SHP77 (cell line): ENCODE measurements at regions not wholly inside any gene's neighbourhood (a gene's known extent, or its start where the extent isn't known, plus 50 kb on each side); places are given as distances from the start of the nearest gene placed in this dataset.
"Not testable (repeated sequence)": the region's sequence is repeated elsewhere in the genome, so short reads cannot be mapped to it uniquely, and the experiment has no call there.

Experiments used
- DNase-seq, 2 experiments: peaks; one replicate each; lab custom pipeline; 2025; lab: John Stamatoyannopoulos, UW

DNA sequence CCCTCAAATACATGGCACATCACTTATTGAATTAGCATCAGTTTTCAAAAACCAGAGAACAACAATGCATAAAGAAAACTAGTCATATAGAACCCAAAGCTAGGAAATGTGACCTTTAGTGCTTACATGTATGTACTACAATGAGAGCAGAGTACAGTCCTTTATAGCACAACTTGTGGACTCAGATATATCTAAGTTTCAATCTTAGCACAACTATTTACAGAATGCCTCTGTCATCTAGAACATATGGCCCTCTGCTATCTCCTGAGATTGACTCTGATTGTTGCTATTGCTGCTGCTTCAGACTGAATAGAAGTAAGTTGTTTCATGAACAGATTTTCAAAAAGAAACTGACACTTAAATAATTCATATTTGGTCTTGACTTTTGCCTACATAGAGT is 1536.2 kb downstream of the EFNA5 start:
- no peak for DNase-seq

DNA sequence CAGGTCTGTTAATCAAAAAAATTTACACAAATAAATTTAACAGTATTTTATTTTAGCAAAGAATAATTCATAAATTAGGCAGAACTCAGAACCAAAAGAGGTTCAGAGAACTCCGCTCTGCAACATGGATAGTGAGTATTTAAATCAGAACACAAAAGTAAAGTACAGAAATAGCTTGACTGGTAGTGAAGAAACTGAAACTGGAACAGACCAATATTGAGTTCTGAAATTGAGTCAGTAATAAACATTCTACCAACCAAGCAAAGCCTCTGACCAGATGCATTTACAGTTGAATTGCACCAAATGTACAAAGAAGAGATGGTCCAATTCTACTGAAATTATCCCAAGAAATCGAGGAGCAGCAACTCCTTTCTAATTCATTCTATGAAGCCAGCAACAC is 1542.8 kb downstream of the EFNA5 start:
- DNase-seq = no peak

DNA sequence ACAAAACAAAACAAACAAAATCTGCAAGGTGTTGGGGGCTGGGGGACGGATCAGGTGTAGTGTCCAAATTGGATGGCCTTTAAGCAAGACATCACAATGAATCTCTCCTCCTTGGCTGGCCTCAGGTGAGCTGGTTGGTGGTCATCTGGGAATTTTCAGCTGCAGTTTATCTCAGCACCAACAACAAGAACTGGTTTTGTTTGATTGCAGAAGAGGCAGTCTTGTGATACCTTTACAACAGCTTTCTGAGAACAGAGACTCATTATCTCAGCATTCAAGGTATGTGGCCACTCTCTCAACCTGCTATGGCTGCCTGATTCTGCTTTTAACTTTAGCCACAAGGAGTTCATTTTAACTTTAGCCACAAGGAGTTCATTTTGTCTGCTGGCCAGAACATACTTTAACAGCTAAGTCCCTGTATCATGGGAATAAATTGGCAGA is 1543.4 kb downstream of the EFNA5 start:
- no peak for DNase-seq

DNA sequence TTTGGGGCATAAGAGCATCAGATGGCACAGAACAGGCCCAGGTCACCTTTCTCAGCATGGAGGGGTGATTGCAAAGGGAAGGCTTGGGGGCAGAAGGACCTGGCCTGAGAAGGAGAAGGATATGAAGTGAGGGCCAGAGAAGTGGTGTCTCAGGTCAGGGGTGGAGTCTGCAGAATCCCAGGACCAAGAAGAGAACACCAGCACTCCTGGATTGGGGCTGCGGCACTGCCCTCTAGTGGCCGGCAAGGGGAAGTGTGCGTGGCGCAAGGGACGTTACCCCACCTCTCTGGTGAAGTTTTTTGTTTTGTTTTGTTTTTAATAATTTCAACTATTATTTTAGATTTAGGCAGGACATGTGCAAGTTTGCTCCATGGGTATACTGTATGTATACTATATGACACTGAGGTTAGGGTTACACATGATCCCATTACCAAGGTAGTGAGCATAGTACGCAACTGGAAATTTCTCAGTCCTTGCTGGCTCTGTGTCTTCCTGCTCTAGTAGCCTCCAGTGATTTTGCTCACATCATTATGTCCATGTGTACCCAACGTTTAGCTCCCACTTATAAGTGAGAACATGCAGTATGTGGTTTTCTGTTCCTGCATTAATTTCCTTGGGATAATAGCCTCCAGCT is 1548.6 kb downstream of the EFNA5 start:
- no peak for DNase-seq

DNA sequence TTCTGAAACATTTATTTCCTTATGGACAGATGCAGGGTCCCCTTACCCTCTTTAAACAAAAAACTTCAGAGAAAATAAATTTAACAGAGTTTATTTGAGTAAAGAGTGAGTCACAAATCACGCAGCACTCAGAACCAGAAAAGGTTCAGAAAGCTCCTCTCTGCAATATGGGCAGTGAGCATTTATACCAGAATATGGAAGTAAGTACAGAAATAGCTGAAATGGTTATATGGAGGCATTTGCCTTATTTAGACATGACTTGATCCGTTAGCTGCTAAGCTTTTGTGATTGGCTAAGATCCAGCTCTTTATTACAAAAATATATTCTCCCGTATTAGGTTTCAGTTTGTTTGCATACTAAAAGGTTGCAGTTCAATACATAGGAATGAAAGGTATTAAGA is 1554.1 kb downstream of the EFNA5 start:
- no peak for DNase-seq

DNA sequence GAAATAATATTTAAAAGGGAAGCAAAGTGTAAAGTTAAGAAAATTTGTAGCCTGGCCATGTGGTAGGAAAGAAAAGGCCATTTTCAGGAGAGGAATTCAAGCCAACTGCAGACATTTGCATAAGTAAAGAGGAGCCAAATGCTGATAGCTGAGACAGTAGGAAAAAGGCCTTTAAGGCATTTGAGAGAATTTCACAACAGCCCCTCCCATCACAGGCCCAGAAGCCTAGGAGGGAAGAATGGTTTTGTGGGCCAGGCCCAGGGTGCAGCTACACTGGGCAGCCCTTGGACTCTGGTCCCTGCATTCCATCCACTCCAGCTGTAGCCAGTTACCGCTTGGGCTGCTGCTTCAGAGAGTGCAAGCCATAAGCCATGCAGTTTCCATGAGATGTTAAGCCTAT is 1556.8 kb downstream of the EFNA5 start:
- DNase-seq = no peak

DNA sequence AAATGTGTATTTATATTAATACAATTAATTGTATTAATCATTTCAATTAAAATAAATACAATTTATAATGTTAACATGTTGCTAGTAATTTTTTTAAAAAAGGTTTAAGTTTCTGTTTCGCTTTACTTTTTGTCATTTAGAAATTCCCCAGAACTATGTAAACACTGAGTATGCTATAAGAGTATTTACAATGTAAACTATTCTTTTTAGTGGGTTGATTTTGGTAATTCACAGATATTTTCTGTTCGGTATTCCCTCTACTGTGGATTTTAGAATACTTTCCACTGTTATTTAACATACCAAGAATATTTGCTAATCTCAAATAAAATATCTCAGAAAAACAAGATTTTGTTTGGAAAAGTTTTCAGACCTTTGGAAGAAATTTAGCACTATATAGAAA is 1564.4 kb downstream of the EFNA5 start:
- no peak for DNase-seq

DNA sequence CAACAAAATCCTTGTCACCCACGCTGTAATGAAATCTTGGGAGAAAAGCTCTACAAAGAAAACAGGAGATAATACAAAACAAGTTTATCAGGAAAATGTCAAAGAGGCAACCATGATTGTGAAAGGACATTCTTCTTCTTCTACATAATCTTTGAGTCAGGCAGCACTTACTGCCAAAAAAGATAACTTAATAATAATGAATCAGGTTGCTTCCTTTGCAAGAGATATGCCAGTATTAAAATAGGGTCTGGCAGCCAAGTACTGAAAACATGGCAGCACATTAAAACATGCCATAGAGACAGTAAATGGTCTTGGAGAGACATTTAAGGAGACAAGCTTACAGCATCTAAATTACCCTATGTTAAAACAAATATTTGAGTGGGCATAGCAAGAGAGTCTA is 1573.4 kb downstream of the EFNA5 start:
- no peak for DNase-seq

DNA sequence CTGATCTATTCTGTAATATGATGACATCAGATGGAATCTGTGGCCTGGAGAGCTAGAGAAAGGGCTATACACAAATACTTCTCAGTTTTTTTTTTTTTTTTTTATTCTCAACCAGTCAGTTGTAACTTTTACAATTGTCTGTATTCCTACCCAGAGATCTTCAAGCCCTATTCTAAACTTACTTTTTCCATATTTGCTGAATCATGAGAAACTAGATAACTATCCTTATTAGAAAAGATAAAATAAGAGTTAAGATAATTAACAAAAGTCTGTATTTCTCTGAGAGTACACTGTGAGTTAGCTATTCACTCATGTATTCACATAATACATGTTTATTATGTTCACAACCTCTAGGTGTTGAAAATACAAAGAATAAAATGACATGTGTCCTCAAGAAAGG is 1575.9 kb downstream of the EFNA5 start:
- no peak for DNase-seq

DNA sequence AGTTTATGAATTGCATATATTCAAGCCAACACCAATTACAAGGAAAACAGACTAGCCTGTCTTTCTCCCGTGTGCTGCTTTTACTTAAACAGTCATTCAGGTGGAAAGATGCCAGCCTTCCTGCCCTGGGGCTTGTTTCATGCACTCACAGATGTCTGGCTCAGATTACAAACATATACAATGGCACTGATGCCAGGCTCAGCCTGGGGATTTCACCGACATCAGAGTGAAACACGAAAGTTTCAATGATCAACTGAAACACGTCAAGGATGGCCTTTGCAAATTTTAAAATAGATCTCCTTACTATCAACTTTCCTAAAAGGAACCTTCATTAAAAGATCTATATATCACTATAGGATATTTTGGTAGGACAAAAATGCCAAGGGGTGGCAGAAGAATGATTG is 1576.5 kb downstream of the EFNA5 start:
- DNase-seq = peak; percentile 30 to 74

DNA sequence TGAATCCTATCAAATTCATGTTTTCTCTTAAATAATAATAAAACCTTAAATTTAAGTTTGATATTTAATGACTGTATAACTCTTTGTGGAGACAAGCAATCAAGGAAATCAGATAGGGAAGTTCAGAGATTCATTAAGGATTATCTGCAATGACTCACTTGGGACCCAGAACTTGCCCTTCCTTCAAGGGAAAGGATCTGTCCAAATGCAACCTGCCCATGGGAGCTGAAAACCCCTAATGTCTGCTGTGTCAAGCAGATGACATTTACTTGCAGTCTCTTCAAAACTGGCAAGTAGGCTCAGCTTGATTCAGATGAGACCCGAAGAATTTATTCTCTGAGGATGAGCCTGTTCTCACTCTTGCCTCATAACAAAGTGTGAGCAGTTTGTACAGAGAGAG is 1577.6 kb downstream of the EFNA5 start:
- no peak for DNase-seq

DNA sequence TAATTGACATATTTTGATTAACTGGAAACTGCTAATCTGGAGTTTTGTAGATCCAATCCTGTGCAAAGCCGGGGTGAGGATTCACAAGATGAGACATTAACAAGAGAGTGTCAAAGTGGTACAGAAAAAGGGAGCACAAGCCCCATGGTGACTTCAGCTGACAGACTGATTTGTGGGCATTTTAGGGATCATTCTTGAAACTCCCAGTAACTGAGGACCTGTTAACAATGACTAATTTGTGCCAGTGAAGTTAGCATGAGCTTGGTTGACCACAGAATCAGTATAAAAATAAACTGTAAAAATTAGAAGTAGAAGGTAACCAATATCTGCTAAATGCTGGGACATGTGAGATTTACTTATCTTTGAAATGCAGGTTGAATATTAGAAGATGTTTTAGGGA is 1578.3 kb downstream of the EFNA5 start:
- no peak for DNase-seq

DNA sequence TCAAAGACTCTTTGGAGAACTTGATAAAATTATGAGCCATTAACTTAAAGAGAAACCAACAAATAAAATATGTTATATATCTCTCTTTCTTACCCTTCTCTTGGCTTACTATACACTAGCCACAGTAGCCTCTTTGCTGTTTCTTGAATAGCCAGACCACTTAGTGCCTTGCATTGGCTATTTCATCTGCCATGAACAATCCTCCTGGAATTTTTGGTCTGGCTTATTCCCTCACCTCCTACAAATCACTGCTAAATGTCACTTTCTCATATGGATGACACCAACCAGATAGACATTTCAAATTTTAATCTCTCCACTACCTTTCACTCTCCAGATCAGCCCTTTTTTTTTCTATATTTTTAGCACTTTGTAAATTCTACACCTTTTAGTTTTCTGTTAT is 1581.7 kb downstream of the EFNA5 start:
- DNase-seq = no peak

DNA sequence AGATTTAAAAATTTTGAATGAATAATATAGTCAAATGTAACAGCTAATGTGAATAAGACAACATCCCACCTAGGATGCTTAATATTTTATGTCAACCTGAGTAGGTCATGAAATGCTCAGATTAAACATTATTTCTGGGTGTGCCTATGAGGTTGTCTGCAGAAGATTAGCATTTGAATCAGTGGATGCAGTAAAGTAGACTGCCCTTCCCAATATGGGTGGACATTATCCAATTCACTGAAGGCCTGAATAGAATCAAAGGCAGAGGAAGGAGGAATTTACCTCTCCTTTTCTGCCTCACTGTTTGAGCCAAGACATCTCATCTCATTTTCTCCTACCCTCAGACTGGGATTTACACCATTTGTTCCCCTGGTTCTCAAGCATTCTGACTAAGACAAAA is 1582.3 kb downstream of the EFNA5 start:
- no peak for DNase-seq

DNA sequence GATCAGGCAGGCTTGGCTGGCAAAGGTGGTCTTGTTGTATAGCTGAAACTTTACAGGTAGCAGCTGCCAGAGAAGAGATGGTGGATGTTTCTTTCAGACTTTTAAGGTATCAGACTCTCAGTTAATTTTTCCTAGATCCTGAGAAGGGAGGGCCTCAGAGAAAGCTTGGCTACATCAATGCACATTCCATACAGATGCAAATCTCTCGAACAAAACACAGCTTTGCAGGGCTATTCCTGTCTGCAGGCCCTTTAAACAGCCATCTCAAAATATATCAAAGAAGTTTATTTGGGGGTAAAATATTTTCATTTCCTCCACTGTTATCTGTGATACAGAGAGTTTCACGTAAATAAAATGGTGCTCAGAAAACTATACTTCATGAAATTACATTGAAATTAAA is 1584.4 kb downstream of the EFNA5 start:
- no peak for DNase-seq

DNA sequence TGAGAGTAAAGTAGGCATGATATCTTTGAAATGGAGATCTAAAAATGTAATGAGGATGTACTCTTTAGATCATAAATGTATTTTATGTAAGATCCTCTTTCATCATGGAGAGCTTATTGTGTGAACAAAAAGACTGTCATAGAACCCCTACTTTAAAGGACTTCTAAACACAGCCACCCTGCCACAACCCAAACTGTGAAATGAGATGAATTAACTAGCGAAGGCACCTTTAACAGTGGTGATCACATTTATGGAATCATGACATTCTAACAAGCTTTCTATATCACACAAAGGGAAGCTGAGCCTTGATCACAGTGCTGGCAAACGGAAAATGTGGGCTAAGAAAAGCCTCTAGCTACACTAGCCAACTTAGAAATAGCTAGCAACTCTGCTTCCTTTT is 1585.2 kb downstream of the EFNA5 start:
- no peak for DNase-seq

DNA sequence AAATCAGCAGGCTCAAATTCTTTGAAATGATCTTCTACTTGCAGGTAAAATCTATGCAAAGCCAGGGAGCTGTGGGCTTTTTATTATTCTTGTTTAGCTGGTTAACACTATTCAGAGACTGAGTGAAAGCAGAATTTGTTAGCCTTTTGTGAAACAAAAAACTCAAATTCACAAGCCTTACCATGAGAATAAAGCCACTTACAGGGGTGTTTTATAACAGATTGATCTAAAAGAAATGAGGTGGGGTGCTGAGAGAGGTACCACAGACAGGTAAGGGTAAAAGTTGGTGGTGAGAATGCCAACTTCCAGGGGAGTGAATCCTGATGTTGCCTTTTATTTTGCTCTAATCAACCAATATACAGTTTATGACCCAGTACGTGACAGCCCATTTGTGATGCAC is 1585.6 kb downstream of the EFNA5 start:
- DNase-seq = no peak

DNA sequence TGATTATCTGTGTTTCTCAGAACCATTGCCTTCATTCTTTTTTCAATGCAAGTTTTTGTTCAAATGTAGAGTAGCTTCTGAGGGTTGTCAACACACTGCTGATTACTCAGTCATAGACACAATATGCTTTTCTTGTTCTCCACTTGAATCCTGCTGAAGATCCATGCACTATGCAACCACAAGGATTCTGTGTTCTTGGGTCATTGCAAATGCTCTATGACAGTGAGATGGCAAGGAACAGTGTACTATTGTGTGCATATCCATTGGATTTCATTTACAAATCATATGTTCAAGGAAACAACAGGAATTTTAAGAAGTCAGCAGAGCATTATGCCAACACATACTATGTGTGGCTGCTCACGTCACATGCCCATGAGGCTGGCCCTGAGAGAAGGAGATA is 1590.2 kb downstream of the EFNA5 start:
- no peak for DNase-seq

DNA sequence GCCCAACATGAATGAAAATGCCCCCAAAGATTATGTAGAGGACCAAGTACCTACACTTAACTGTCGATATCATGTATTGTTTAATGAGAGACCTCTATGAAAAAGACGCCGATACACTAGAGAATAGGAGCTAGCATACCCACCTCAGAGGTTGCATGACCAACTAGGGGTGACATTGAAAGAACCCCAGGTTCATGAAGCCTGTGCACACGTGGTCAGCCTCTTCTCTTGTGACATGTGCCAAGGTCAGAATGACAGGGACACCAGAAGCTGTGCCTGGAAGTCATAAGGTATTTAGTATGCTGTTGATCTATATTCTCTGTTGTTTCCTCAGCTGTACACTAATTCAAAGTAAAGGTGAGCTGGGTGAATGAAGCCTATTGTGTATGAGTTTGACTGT is 1594.1 kb downstream of the EFNA5 start:
- no peak for DNase-seq

DNA sequence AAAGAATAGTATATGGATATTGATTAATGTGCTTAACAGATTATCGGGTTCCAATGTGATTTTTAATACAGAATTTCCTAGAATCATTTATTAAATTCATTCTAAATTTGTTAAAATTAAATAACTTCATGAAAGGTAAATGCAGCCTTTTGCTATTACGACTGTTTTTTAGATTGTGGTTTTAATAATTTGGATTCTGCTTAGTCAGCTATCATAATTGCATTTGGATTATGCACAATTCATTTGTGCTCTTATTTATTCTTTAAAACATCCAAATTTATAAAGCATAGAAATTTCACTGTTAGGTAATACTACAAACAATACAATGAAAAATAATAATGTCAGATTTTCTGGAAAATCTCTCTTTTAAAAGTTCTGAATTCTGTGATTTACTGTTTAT is 1598.5 kb downstream of the EFNA5 start:
- no peak for DNase-seq

DNA sequence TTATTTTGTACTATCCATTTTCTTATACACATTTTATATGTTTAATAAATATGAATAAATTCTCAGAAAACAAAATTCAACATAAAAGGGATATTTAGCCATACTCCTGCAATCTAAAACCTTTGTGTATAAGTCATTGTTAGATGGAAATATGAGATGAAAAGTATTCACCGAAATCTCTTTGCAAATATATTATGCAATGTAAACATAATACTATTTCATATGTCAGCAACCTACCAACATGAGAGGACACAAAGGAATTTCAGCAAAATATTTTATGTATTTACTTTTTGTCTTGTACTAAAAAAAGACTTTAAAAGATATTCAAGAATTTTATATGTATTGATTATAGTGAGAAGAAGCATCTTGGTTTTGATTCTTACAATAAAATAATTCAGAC is 1623.4 kb downstream of the EFNA5 start:
- no peak for DNase-seq

DNA sequence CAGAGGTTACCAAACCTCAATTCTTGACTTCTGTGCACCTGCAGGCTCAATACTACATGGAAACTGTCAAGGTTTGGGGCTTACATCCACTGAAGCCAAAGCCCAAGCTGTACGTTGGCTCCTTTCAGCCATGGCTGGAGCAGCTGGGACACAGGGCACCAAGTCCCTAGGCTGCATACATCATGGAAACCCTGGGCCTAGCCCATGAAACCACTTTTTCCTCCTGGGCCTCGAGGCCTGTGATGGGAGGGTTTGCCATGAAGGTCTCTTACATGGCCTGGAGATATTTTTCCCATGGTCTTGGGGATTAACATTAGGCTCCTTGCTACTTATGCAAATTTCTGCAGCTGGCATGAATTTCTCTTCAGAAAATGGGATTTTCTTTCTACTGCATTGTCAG is 1638.7 kb downstream of the EFNA5 start:
- not testable (repeated sequence) for DNase-seq

DNA sequence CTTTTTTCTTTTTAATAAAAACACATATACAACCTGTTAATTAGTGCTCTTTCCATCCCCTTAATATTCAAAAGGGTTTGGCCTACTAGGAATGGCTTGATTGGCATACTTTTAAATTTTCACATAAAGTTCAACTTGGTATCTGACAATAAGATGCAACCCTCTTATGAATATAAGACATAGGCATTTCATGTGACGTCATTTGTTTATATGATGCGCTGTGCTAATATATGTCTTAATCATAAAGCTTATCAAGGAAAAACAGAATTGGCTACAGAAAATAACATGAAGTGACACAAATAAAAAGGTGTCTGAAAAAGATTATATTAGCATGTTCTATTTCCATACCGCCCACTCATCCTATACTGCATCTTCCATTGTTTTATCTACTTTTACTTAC is 1642.4 kb downstream of the EFNA5 start:
- DNase-seq = no peak

DNA sequence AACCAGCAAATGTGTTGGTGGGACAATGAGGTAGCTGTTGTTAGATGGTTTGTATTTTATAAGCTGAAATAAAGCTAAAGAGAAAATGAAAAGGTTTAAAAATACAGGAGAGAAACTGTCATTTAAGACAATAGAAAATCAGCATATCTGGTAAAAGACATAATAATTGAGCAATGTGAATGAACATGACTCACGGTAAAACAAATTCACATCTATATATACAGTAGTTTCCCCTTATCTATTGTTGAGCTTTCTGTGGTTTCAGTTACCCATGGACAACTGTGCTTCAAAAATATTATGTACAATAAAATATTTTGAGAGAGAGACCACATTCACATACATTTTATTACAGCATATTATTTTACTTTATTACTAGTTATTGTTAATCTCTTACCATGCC is 1649.8 kb downstream of the EFNA5 start:
- no peak for DNase-seq

DNA sequence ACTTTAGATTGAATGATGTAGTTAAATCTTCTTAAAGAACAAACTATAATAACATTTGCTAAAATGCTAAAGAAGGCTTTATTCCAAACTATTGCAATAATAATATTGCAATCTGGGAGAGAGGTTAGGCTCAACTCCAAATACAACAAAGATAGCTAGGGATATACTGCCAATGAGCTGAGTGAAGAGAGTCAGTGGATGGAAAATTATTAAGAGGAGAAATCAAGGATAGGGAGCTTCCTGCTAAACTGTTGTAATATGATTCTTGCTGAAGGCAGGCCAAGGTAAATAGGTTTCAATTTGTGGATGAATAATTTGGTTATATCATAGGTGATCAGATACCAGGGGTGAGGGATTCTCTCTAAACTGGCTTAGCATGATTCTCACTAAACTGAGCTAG is 1651.5 kb downstream of the EFNA5 start:
- DNase-seq = no peak
